ENCODE measurements at regions not wholly inside any gene's neighbourhood (a gene's known extent, or its start where the extent isn't known, plus 50 kb on each side); places are given as distances from the start of the nearest gene placed in this dataset.

GRCh38 chr14:103189481-103190470 is 66.5 kb downstream of the TNFAIP2 start (continued):
- TF ChIP-seq MAX (IDR thresholded peaks at IDR 0.05), result no peak

GRCh38 chr14:103190741-103191140 is 67.5 kb downstream of the TNFAIP2 start:
- Histone ChIP-seq H3K4me3 (ENCODE audit: low read depth in 1 of 3, low read length in 3 of 3) (no peak overlapping the region), H3K36me3 (ENCODE audit: control insufficient read depth in 4 of 4, insufficient read depth in 3 of 4, low read depth in 1 of 4, low read length in 3 of 4) (no peaks in the 10 kb centered on the region), H3K9ac (ENCODE audit: low read depth in 1 of 2, low read length in 2 of 2) (no peak overlapping the region), H3K27me3 (ENCODE audit: control insufficient read depth in 4 of 4, insufficient read depth in 4 of 4, low read length in 3 of 4) (no peaks in the 10 kb centered on the region), H3K27ac (ENCODE audit: low read depth in 1 of 2, low read length in 2 of 2) (no peak overlapping the region), H3K9me3 (ENCODE audit: control insufficient read depth in 4 of 4, low read length in 3 of 4) (no peaks in the 10 kb centered on the region), H3K4me1 (ENCODE audit: control insufficient read depth in 4 of 4, insufficient read depth in 4 of 4, low read length in 3 of 4) (peaks cover 5 to 26% (median 22%) of the 10 kb centered on the region in 4 donors)
- no peak for DNase-seq (ENCODE audit: low spot score)
- WGBS, result 88% methylated on average over 11 of the region's 11 CpGs
- TF ChIP-seq, protein P1, sequence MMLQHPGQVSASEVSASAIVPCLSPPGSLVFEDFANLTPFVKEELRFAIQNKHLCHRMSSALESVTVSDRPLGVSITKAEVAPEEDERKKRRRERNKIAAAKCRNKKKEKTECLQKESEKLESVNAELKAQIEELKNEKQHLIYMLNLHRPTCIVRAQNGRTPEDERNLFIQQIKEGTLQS (IDR thresholded peaks at IDR 0.05), result no peak
- no peak for TF ChIP-seq RAD21 (IDR thresholded peaks at IDR 0.05)
- TF ChIP-seq, protein P2, sequence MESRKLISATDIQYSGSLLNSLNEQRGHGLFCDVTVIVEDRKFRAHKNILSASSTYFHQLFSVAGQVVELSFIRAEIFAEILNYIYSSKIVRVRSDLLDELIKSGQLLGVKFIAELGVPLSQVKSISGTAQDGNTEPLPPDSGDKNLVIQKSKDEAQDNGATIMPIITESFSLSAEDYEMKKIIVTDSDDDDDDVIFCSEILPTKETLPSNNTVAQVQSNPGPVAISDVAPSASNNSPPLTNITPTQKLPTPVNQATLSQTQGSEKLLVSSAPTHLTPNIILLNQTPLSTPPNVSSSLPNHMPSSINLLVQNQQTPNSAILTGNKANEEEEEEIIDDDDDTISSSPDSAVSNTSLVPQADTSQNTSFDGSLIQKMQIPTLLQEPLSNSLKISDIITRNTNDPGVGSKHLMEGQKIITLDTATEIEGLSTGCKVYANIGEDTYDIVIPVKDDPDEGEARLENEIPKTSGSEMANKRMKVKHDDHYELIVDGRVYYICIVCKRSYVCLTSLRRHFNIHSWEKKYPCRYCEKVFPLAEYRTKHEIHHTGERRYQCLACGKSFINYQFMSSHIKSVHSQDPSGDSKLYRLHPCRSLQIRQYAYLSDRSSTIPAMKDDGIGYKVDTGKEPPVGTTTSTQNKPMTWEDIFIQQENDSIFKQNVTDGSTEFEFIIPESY (IDR thresholded peaks at IDR 0.05), result no peak
- TF ChIP-seq MAX (IDR thresholded peaks at IDR 0.05), result no peak
- no peak for TF ChIP-seq HNF4G (IDR thresholded peaks at IDR 0.05)
- no peak for TF ChIP-seq YY1 (IDR thresholded peaks at IDR 0.05)
- TF ChIP-seq CTCF (IDR thresholded peaks at IDR 0.05; ENCODE audit: low read depth, low read length, missing input control), result no peak
- no peak for TF ChIP-seq SP1 (IDR thresholded peaks at IDR 0.05)
- TF ChIP-seq EGR1 (IDR thresholded peaks at IDR 0.05; ENCODE audit: low read depth in 2 of 2), result no peak
- no peak for TF ChIP-seq REST (IDR thresholded peaks at IDR 0.05)
- no peak for TF ChIP-seq GABPA (IDR thresholded peaks at IDR 0.05 in 1 of 2, conservative IDR thresholded peaks at IDR 0.05 in 1 of 2)
- no peak for TF ChIP-seq NR2F2 (IDR thresholded peaks at IDR 0.05)
- TF ChIP-seq TAF1 (conservative IDR thresholded peaks at IDR 0.05), result no peak
- TF ChIP-seq JUND (IDR thresholded peaks at IDR 0.05), result no peak
- TF ChIP-seq RXRA (IDR thresholded peaks at IDR 0.05), result no peak
- TF ChIP-seq FOXA1 (IDR thresholded peaks at IDR 0.05), result no peak

Data from liver (tissue), 8 donors.